Testis (tissue), 2 donors: ENCODE measurements at regions not wholly inside any gene's neighbourhood (a gene's known extent, or its start where the extent isn't known, plus 50 kb on each side); places are given as distances from the start of the nearest gene placed in this dataset.

Source experiments
- DNase-seq: peaks from one replicate; pipeline ENCODE4 v3.0.0-alpha.2; 2019
- H3K27ac ChIP-seq, 2 donors: fragments of 200-600 bp; sonication (generic); one replicate each; pipeline ENCODE4 v1.5.1; 2019
- H3K27me3 ChIP-seq: fragments of 200-600 bp; sonication (generic); one replicate; pipeline ENCODE4 v1.5.1; 2019
- H3K36me3 ChIP-seq: fragments of 200-600 bp; sonication (generic); one replicate; pipeline ENCODE4 v1.5.1; 2017; ENCODE audit warnings: low read depth; ENCODE audit errors: missing control alignments
- H3K4me1 ChIP-seq: fragments of 200-600 bp; sonication (generic); one replicate; pipeline ENCODE4 v1.5.1; 2019
- H3K4me3 ChIP-seq, 2 donors: fragments of 200-600 bp; sonication (generic); one replicate each; pipeline ENCODE4 v1.5.1; 2017 to 2019
- H3K9me3 ChIP-seq: fragments of 200-600 bp; sonication (generic); one replicate; pipeline ENCODE4 v1.5.1; 2017
- CTCF ChIP-seq, 3 experiments: fragments of 450-650 bp in 2 of 3; fragments of 200-600 bp in 1 of 3; sonication (generic) in 1 of 3; IDR thresholded peaks; one replicate each; pipeline ENCODE4 v1.5.1; 2016 to 2019; ENCODE audit warnings: antibody characterized with exemption in 3 of 3, mild to moderate bottlenecking in 2 of 3, moderate library complexity in 1 of 3
- POLR2A ChIP-seq: fragments of 450-650 bp; IDR thresholded peaks from one replicate; pipeline ENCODE4 v1.6.1; 2017; ENCODE audit warnings: antibody characterized with exemption, mild to moderate bottlenecking, moderate library complexity
- WGBS, 2 donors: methylation state at CpG; one replicate each; pipeline ENCODE4 v1.1.5; 2018; 5-methylcytosine and 5-hydroxymethylcytosine counted together
- intact Hi-C: fragments of 100-400 bp; cut with DNase I; formaldehyde crosslinking; loops from one replicate; pipeline ENCODE4 v1.15.1; 2023; ENCODE audit warnings: low total_unique reads

GRCh38 chr5:68593211-68593671 lies 377.7 kb downstream of the PIK3R1 start:
- no peak overlapping the region for H3K4me3 ChIP-seq
- H3K36me3 ChIP-seq = no peaks in the 10 kb centered on the region
- no peaks in the 10 kb centered on the region for H3K4me1 ChIP-seq
- H3K9me3 ChIP-seq = no peaks in the 10 kb centered on the region
- WGBS, 2 donors = 49 to 61% methylated on average over 5 of the region's 5 CpGs
- no peak for DNase-seq
- intact Hi-C loops = no loop called here
- H3K27me3 ChIP-seq = no peaks in the 10 kb centered on the region
- TF ChIP-seq POLR2A = no peak
- TF ChIP-seq CTCF (IDR thresholded peaks at IDR 0.05) = no peak
- no peak overlapping the region for H3K27ac ChIP-seq

GRCh38 chr5:68612972-68613371 lies 397.4 kb downstream of the PIK3R1 start:
- intact Hi-C loops = no loop called here
- H3K36me3 ChIP-seq = no peaks in the 10 kb centered on the region
- H3K27ac ChIP-seq = no peak overlapping the region
- DNase-seq = no peak
- H3K4me3 ChIP-seq = no peak overlapping the region
- WGBS, 2 donors = 88 to 93% methylated on average over 1 of the region's 1 CpG
- TF ChIP-seq CTCF (IDR thresholded peaks at IDR 0.05) (no peak), POLR2A (no peak)
- H3K4me1 ChIP-seq = no peaks in the 10 kb centered on the region
- H3K9me3 ChIP-seq = no peaks in the 10 kb centered on the region
- H3K27me3 ChIP-seq = no peaks in the 10 kb centered on the region

- DNase-seq = no peak
- no peak overlapping the region for H3K27ac ChIP-seq
- H3K27me3 ChIP-seq = no peaks in the 10 kb centered on the region
- TF ChIP-seq CTCF (IDR thresholded peaks at IDR 0.05) (no peak), POLR2A (no peak)
- no peaks in the 10 kb centered on the region for H3K36me3 ChIP-seq
- no peaks in the 10 kb centered on the region for H3K4me1 ChIP-seq
- H3K9me3 ChIP-seq = no peaks in the 10 kb centered on the region
- intact Hi-C loops = no loop called here
- 82 to 93% methylated on average over 2 of the region's 2 CpGs for WGBS, 2 donors
- H3K4me3 ChIP-seq = no peak overlapping the region
Observed at GRCh38 chr5:68618501-68618900, 402.9 kb downstream of the PIK3R1 start.

- intact Hi-C loops = no loop called here
- Histone ChIP-seq H3K4me1 (no peaks in the 10 kb centered on the region), H3K27ac (no peak overlapping the region), H3K4me3 (no peak overlapping the region), H3K9me3 (no peaks in the 10 kb centered on the region), H3K36me3 (no peaks in the 10 kb centered on the region), H3K27me3 (no peaks in the 10 kb centered on the region)
- TF ChIP-seq CTCF (IDR thresholded peaks at IDR 0.05) = no peak
- no peak for TF ChIP-seq POLR2A
- 92 to 97% methylated on average over 7 of the region's 7 CpGs for WGBS, 2 donors
- DNase-seq = no peak
Observed at GRCh38 chr5:68627001-68627400, 411.4 kb downstream of the PIK3R1 start.

- intact Hi-C loops = no loop called here
- TF ChIP-seq CTCF (IDR thresholded peaks at IDR 0.05) = no peak
- TF ChIP-seq POLR2A = no peak
- no peaks in the 10 kb centered on the region for H3K27me3 ChIP-seq
- no peaks in the 10 kb centered on the region for H3K4me1 ChIP-seq
- 90 to 91% methylated on average over 5 of the region's 5 CpGs for WGBS, 2 donors
- H3K9me3 ChIP-seq = no peaks in the 10 kb centered on the region
- no peak for DNase-seq
- no peak overlapping the region for H3K4me3 ChIP-seq
- H3K27ac ChIP-seq = no peak overlapping the region
- no peaks in the 10 kb centered on the region for H3K36me3 ChIP-seq
Observed at GRCh38 chr5:68628082-68628814, 412.7 kb downstream of the PIK3R1 start.
